ENCODE measurements at regions not wholly inside any gene's neighbourhood (a gene's known extent, or its start where the extent isn't known, plus 50 kb on each side); places are given as distances from the start of the nearest gene placed in this dataset.

DNA sequence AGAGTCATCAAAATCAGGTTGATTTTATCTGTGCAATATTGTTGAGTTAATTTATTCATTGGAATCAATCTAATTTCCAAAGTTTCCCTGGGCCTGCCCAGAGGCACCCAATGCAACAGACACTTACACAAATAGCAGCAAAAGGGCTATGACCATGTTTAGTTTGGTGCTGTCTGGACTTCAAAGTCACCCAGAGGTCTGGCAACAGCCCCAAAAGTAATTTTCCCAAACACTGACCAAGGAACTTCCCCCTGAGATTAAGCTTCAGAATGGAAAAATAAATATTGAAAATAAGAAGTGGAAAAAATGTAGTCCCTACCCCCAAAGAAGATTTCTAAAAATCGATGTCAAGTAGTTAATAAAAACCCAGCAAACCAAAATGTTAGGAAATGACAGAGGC is 70.9 kb upstream of the RNF152 start:
- no peak for DNase-seq
- Histone ChIP-seq H3K9me3 (ENCODE audit: control insufficient read depth, low read length) (no peaks in the 10 kb centered on the region), H3K4me1 (ENCODE audit: control insufficient read depth, insufficient read depth, low read length) (no peaks in the 10 kb centered on the region), H3K27ac (ENCODE audit: low read depth, low read length) (no peak overlapping the region), H3K27me3 (ENCODE audit: control insufficient read depth, insufficient read depth, low read length, poor library complexity, severe bottlenecking) (no peaks in the 10 kb centered on the region), H3K4me3 (ENCODE audit: low read length) (no peak overlapping the region), H3K9ac (ENCODE audit: extremely low read depth, low read length, poor library complexity, severe bottlenecking) (no peak overlapping the region), H3K36me3 (ENCODE audit: control insufficient read depth, insufficient read depth, low read length) (no peaks in the 10 kb centered on the region)
- WGBS, 2 experiments (ENCODE audit: insufficient coverage in 1 of 2, insufficient read length in 1 of 2) = 80 to 93% methylated on average over 1 of the region's 1 CpG
- TF ChIP-seq, protein P1, sequence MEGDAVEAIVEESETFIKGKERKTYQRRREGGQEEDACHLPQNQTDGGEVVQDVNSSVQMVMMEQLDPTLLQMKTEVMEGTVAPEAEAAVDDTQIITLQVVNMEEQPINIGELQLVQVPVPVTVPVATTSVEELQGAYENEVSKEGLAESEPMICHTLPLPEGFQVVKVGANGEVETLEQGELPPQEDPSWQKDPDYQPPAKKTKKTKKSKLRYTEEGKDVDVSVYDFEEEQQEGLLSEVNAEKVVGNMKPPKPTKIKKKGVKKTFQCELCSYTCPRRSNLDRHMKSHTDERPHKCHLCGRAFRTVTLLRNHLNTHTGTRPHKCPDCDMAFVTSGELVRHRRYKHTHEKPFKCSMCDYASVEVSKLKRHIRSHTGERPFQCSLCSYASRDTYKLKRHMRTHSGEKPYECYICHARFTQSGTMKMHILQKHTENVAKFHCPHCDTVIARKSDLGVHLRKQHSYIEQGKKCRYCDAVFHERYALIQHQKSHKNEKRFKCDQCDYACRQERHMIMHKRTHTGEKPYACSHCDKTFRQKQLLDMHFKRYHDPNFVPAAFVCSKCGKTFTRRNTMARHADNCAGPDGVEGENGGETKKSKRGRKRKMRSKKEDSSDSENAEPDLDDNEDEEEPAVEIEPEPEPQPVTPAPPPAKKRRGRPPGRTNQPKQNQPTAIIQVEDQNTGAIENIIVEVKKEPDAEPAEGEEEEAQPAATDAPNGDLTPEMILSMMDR (conservative IDR thresholded peaks at IDR 0.05) = no peak
- Mint-ChIP-seq H3K4me3 (no peak overlapping the region), H3K36me3 (ENCODE audit: low read depth) (no peaks in the 10 kb centered on the region), H3K27me3 (ENCODE audit: insufficient read depth) (no peaks in the 10 kb centered on the region), H3K4me1 (no peaks in the 10 kb centered on the region), H3K9me3 (no peaks in the 10 kb centered on the region), H3K27ac (no peak overlapping the region)

DNA sequence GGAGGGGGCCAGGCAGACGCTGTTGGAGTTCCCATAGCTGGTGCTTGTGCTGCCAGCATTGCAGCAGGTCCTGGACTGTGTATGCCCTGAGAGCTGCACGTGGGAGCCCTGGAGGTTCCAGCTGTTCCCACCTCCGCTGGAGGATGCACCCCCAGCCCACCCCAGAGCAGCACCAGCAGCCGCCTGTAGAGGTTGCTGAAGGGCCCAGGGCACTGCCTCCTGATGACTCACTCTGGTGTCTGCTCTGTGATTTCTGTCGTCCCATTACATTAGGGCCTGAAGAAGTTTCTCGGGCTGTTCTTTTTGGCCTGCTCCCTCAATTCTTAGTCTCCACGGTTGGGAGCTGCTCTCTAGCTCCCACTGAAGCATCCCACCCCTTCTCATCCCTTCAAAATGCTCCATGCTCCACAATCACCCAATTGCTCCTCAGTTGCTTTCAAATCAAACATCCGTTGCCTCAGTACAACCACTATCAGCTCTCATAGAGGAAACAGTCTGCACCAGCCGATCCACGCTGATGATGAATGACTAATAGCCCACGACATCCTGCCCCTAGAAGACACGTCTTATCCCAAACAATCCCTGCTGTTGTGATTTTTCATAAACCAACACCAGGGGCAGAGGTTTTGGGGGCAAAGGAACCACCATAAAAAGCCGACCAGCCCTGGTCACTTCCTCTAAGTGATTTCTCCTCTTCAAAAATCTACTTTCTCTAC is 65.2 kb upstream of the RNF152 start:
- TF ChIP-seq, protein P1 (conservative IDR thresholded peaks at IDR 0.05) = peak; percentile 54
- no peaks in the 10 kb centered on the region for H3K27me3 ChIP-seq (ENCODE audit: control insufficient read depth, insufficient read depth, low read length, poor library complexity, severe bottlenecking)
- no peaks in the 10 kb centered on the region for H3K9me3 ChIP-seq (ENCODE audit: control insufficient read depth, low read length)
- Mint-ChIP-seq H3K36me3 (ENCODE audit: low read depth) (no peaks in the 10 kb centered on the region), H3K4me3 (no peak overlapping the region), H3K9me3 (no peaks in the 10 kb centered on the region), H3K4me1 (peaks cover 2% of the 10 kb centered on the region), H3K27me3 (ENCODE audit: insufficient read depth) (no peaks in the 10 kb centered on the region), H3K27ac (no peak overlapping the region)
- H3K4me1 ChIP-seq (ENCODE audit: control insufficient read depth, insufficient read depth, low read length) = no peaks in the 10 kb centered on the region
- 71 to 90% methylated on average over 6 to 13 of the region's 13 CpGs for WGBS, 2 experiments (ENCODE audit: insufficient coverage in 1 of 2, insufficient read length in 1 of 2)
- H3K27ac ChIP-seq (ENCODE audit: low read depth, low read length) = no peak overlapping the region
- no peak overlapping the region for H3K4me3 ChIP-seq (ENCODE audit: low read length)
- DNase-seq = peak; percentile 65
- no peak overlapping the region for H3K9ac ChIP-seq (ENCODE audit: extremely low read depth, low read length, poor library complexity, severe bottlenecking)
- no peaks in the 10 kb centered on the region for H3K36me3 ChIP-seq (ENCODE audit: control insufficient read depth, insufficient read depth, low read length)

DNA sequence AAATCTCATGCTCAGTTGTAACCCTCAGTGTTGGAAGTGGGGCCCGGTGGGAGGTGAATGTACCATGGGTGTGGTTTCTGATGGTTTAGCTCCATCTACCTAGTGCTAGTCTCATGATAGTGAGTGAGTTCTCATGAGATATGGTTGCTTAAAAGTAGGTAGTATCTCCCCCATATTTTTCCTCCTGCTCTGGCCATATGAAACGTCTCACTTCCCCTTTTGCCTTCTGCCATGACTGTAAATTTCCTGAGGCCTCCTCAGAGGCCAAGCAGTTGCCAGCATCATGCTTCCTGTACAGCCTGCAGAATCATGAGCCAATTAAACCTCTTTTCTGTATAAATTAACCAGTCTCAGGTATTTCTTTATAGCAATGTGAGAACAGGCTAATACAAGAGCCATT is 62.8 kb upstream of the RNF152 start:
- no peaks in the 10 kb centered on the region for H3K4me1 ChIP-seq (ENCODE audit: control insufficient read depth, insufficient read depth, low read length)
- H3K4me3 ChIP-seq (ENCODE audit: low read length) = no peak overlapping the region
- no peak overlapping the region for H3K27ac ChIP-seq (ENCODE audit: low read depth, low read length)
- no peaks in the 10 kb centered on the region for H3K9me3 Mint-ChIP-seq
- no peak overlapping the region for H3K27ac Mint-ChIP-seq
- no peak overlapping the region for H3K9ac ChIP-seq (ENCODE audit: extremely low read depth, low read length, poor library complexity, severe bottlenecking)
- no peaks in the 10 kb centered on the region for H3K36me3 Mint-ChIP-seq (ENCODE audit: low read depth)
- TF ChIP-seq, protein P1 (conservative IDR thresholded peaks at IDR 0.05) = no peak
- H3K27me3 ChIP-seq (ENCODE audit: control insufficient read depth, insufficient read depth, low read length, poor library complexity, severe bottlenecking) = no peaks in the 10 kb centered on the region
- no peaks in the 10 kb centered on the region for H3K9me3 ChIP-seq (ENCODE audit: control insufficient read depth, low read length)
- no peaks in the 10 kb centered on the region for H3K36me3 ChIP-seq (ENCODE audit: control insufficient read depth, insufficient read depth, low read length)
- H3K4me3 Mint-ChIP-seq = no peak overlapping the region
- WGBS, 2 experiments (ENCODE audit: insufficient coverage in 1 of 2, insufficient read length in 1 of 2) = 90 to 100% methylated on average over 1 to 2 of the region's 2 CpGs
- DNase-seq = no peak
- no peaks in the 10 kb centered on the region for H3K27me3 Mint-ChIP-seq (ENCODE audit: insufficient read depth)
- peaks cover 10% of the 10 kb centered on the region for H3K4me1 Mint-ChIP-seq

Data from endodermal cell (in vitro differentiated cells).